Trophoblast cell (in vitro differentiated cells and primary cell): ENCODE measurements at regions not wholly inside any gene's neighbourhood (a gene's known extent, or its start where the extent isn't known, plus 50 kb on each side); places are given as distances from the start of the nearest gene placed in this dataset.

ENCODE experiments used
- DNase-seq, 2 donors: peaks; one replicate each; pipeline ENCODE4 v3.0.0-alpha.2; 2016
- H2AFZ ChIP-seq: 2 replicates; pipeline ENCODE4 v1.6.1; 2013; ENCODE audit warnings: low read length, moderate library complexity, mild to moderate bottlenecking; ENCODE audit not compliant: insufficient read depth, poor library complexity
- H2AK5ac ChIP-seq: 2 replicates; pipeline ENCODE4 v1.6.1; 2013; ENCODE audit warnings: mild to moderate bottlenecking, low read length
- H2BK120ac ChIP-seq: 2 replicates; pipeline ENCODE4 v1.6.1; 2013; ENCODE audit warnings: low read length, mild to moderate bottlenecking, moderate library complexity; ENCODE audit not compliant: insufficient read depth, poor library complexity
- H2BK12ac ChIP-seq: 2 replicates; pipeline ENCODE4 v1.6.1; 2013; ENCODE audit warnings: mild to moderate bottlenecking, low read length, moderate library complexity
- H2BK5ac ChIP-seq: 2 replicates; pipeline ENCODE4 v1.6.1; 2013; ENCODE audit warnings: low read length, low read depth, moderate library complexity, mild to moderate bottlenecking; ENCODE audit not compliant: poor library complexity
- H3K14ac ChIP-seq: 2 replicates; pipeline ENCODE4 v1.6.1; 2013; ENCODE audit warnings: mild to moderate bottlenecking, low read length
- H3K18ac ChIP-seq: 2 replicates; pipeline ENCODE4 v1.6.1; 2013; ENCODE audit warnings: mild to moderate bottlenecking, low read length
- H3K23ac ChIP-seq: 2 replicates; pipeline ENCODE4 v1.6.1; 2013; ENCODE audit warnings: low read length
- H3K27ac ChIP-seq: 2 replicates; pipeline ENCODE4 v1.5.1; 2013; ENCODE audit warnings: low read depth, mild to moderate bottlenecking, inconsistent platforms, low read length, moderate library complexity
- H3K27me3 ChIP-seq: 2 replicates; pipeline ENCODE4 v1.6.1; 2013; ENCODE audit warnings: inconsistent platforms, mild to moderate bottlenecking, low read length, moderate library complexity; ENCODE audit not compliant: insufficient read depth
- H3K36me3 ChIP-seq, 2 experiments: 1 replicate in 1 of 2; 2 replicates in 1 of 2; pipeline ENCODE4 v1.6.1; 2013; ENCODE audit warnings: low read length in 2 of 2, mild to moderate bottlenecking in 2 of 2, moderate library complexity in 1 of 2; ENCODE audit not compliant: insufficient read depth in 2 of 2, control insufficient read depth in 1 of 2
- H3K4ac ChIP-seq: 2 replicates; pipeline ENCODE4 v1.6.1; 2013; ENCODE audit warnings: low read depth, mild to moderate bottlenecking, low read length, moderate library complexity
- H3K4me1 ChIP-seq, 2 experiments: 1 replicate in 1 of 2; 2 replicates in 1 of 2; pipeline ENCODE4 v1.6.1; 2013; ENCODE audit warnings: low read length in 2 of 2, mild to moderate bottlenecking in 2 of 2, moderate library complexity in 1 of 2; ENCODE audit not compliant: insufficient read depth in 2 of 2, control insufficient read depth in 1 of 2
- H3K4me2 ChIP-seq: 2 replicates; pipeline ENCODE4 v1.6.1; 2013; ENCODE audit warnings: inconsistent platforms, mild to moderate bottlenecking, low read length, moderate library complexity
- H3K4me3 ChIP-seq: 2 replicates; pipeline ENCODE4 v1.5.1; 2013; ENCODE audit warnings: mild to moderate bottlenecking, low read depth, low read length, inconsistent platforms
- H3K79me1 ChIP-seq: one replicate; pipeline ENCODE4 v1.6.1; 2013; ENCODE audit warnings: low read length
- H3K79me2 ChIP-seq: 2 replicates; pipeline ENCODE4 v1.6.1; 2013; ENCODE audit warnings: low read length, mild to moderate bottlenecking; ENCODE audit not compliant: control insufficient read depth, insufficient read depth, poor library complexity
- H3K9ac ChIP-seq: 2 replicates; pipeline ENCODE4 v1.6.1; 2013; ENCODE audit warnings: mild to moderate bottlenecking, low read length
- H3K9me3 ChIP-seq: 2 replicates; pipeline ENCODE4 v1.6.1; 2013; ENCODE audit warnings: low read depth, mild to moderate bottlenecking, control low read depth, inconsistent platforms, low read length; ENCODE audit not compliant: insufficient read depth
- H4K12ac ChIP-seq: 2 replicates; pipeline ENCODE4 v1.6.1; 2013; ENCODE audit warnings: low read depth, mild to moderate bottlenecking, low read length, moderate library complexity
- H4K8ac ChIP-seq: 2 replicates; pipeline ENCODE4 v1.6.1; 2013; ENCODE audit warnings: low read depth, mild to moderate bottlenecking, low read length, moderate library complexity
- H4K91ac ChIP-seq: one replicate; pipeline ENCODE4 v1.6.1; 2013; ENCODE audit warnings: low read depth, mild to moderate bottlenecking, low read length, moderate library complexity
- WGBS: extraction: QIAGEN DNeasy Blood & Tissue Kit; methylation state at CpG from one replicate; pipeline ENCODE4 v1.1.7; 2013; ENCODE audit warnings: missing lambda C conversion rate; ENCODE audit not compliant: insufficient read length, insufficient coverage; ENCODE audit errors: extremely low coverage; 5-methylcytosine and 5-hydroxymethylcytosine counted together

- Histone ChIP-seq H3K9me3 (no peaks in the 10 kb centered on the region), H3K14ac (no peak overlapping the region), H2BK120ac (no peak overlapping the region), H3K27ac (no peak overlapping the region), H3K18ac (no peak overlapping the region), H3K36me3 (no peaks in the 10 kb centered on the region), H3K4me3 (no peak overlapping the region), H2AK5ac (no peak overlapping the region), H3K79me1 (no peaks in the 10 kb centered on the region), H3K23ac (no peak overlapping the region), H3K4ac (no peak overlapping the region), H4K8ac (no peak overlapping the region), H2AFZ (no peak overlapping the region), H2BK5ac (no peak overlapping the region), H4K12ac (no peak overlapping the region), H2BK12ac (no peak overlapping the region), H4K91ac (no peak overlapping the region), H3K4me2 (no peak overlapping the region), H3K27me3 (no peaks in the 10 kb centered on the region), H3K4me1 (no peaks in the 10 kb centered on the region), H3K79me2 (no peaks in the 10 kb centered on the region), H3K9ac (no peak overlapping the region)
- no peak for DNase-seq
- no CpG with 5 or more reads among the region's 1 CpG for WGBS
Observed at GRCh38 chr2:61774351-61774750, 79.5 kb downstream of the FAM161A start.

- H3K4me2 ChIP-seq: no peak overlapping the region
- no peak overlapping the region for H2BK120ac ChIP-seq
- no peak overlapping the region for H3K4me3 ChIP-seq
- no peak overlapping the region for H3K23ac ChIP-seq
- H3K9ac ChIP-seq: no peak overlapping the region
- H4K12ac ChIP-seq: no peak overlapping the region
- H3K79me2 ChIP-seq: no peaks in the 10 kb centered on the region
- no peak overlapping the region for H2AFZ ChIP-seq
- no peak overlapping the region for H2AK5ac ChIP-seq
- H3K4ac ChIP-seq: no peak overlapping the region
- H3K79me1 ChIP-seq: no peaks in the 10 kb centered on the region
- H2BK12ac ChIP-seq: no peak overlapping the region
- no peaks in the 10 kb centered on the region for H3K27me3 ChIP-seq
- H3K18ac ChIP-seq: no peak overlapping the region
- no peak overlapping the region for H2BK5ac ChIP-seq
- no peaks in the 10 kb centered on the region for H3K36me3 ChIP-seq
- peaks cover 3% of the 10 kb centered on the region for H3K9me3 ChIP-seq
- no peak overlapping the region for H4K91ac ChIP-seq
- no peak overlapping the region for H3K14ac ChIP-seq
- no peak overlapping the region for H4K8ac ChIP-seq
- DNase-seq: no peak
- no peak overlapping the region for H3K27ac ChIP-seq
- H3K4me1 ChIP-seq: no peaks in the 10 kb centered on the region
- WGBS: no CpG with 5 or more reads among the region's 7 CpGs
Observed at GRCh38 chr2:61771904-61772845, 81.7 kb downstream of the FAM161A start.

DNA sequence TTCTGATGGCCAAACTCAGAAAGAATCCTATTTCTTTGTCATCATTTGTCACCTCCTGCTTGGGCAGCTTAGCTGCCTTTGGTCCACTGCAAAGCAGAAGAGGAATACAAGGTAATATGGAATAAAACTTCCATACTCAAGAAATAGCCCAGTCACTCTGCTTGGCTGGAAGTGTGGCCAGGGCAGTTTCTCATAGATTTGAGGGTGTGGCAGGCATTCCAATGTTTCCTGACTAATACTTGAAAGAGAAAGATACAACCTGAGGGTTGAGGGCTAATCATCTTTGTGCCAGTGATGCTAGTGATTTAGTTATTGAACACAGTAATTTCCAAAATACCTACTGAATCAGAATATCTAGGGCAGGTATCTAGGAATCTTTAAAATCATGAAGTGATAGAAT, 83.1 kb downstream of the FAM161A start:
- no peaks in the 10 kb centered on the region for H3K79me2 ChIP-seq
- H3K14ac ChIP-seq: no peak overlapping the region
- no peak overlapping the region for H3K9ac ChIP-seq
- no peak overlapping the region for H3K23ac ChIP-seq
- no peak overlapping the region for H4K12ac ChIP-seq
- H3K4me3 ChIP-seq: no peak overlapping the region
- H3K4ac ChIP-seq: no peak overlapping the region
- no peaks in the 10 kb centered on the region for H3K4me1 ChIP-seq
- no peak overlapping the region for H3K4me2 ChIP-seq
- H2BK12ac ChIP-seq: no peak overlapping the region
- H3K9me3 ChIP-seq: peaks cover 3% of the 10 kb centered on the region
- no peak overlapping the region for H4K91ac ChIP-seq
- no peak overlapping the region for H2AK5ac ChIP-seq
- no peaks in the 10 kb centered on the region for H3K36me3 ChIP-seq
- no peak overlapping the region for H2AFZ ChIP-seq
- H3K27me3 ChIP-seq: no peaks in the 10 kb centered on the region
- no peak for DNase-seq
- no peak overlapping the region for H3K18ac ChIP-seq
- H3K79me1 ChIP-seq: no peaks in the 10 kb centered on the region
- H2BK5ac ChIP-seq: no peak overlapping the region
- H2BK120ac ChIP-seq: no peak overlapping the region
- no peak overlapping the region for H3K27ac ChIP-seq
- H4K8ac ChIP-seq: no peak overlapping the region

GRCh38 chr2:61770298-61770697, 83.6 kb downstream of the FAM161A start:
- Histone ChIP-seq H4K8ac (no peak overlapping the region), H3K23ac (no peak overlapping the region), H2AFZ (no peak overlapping the region), H2BK120ac (no peak overlapping the region), H4K12ac (no peak overlapping the region), H3K79me2 (no peaks in the 10 kb centered on the region), H2AK5ac (no peak overlapping the region), H3K79me1 (no peaks in the 10 kb centered on the region), H3K9ac (no peak overlapping the region), H4K91ac (no peak overlapping the region), H3K4me1 (no peaks in the 10 kb centered on the region), H3K4me2 (no peak overlapping the region), H2BK12ac (no peak overlapping the region), H3K9me3 (peaks cover 3% of the 10 kb centered on the region), H3K14ac (no peak overlapping the region), H3K27ac (no peak overlapping the region), H3K4me3 (no peak overlapping the region), H2BK5ac (no peak overlapping the region), H3K4ac (no peak overlapping the region), H3K36me3 (no peaks in the 10 kb centered on the region), H3K18ac (no peak overlapping the region), H3K27me3 (no peaks in the 10 kb centered on the region)
- no peak for DNase-seq
- no CpG with 5 or more reads among the region's 1 CpG for WGBS
